IPS-NIHi7 (cell line): ENCODE measurements at regions not wholly inside any gene's neighbourhood (a gene's known extent, or its start where the extent isn't known, plus 50 kb on each side); places are given as distances from the start of the nearest gene placed in this dataset.
A peak's percentile ranks its signal among the peaks of the same experiment; 100 is the strongest.

Experiments
- DNase-seq: peaks from one replicate; pipeline ENCODE4 v3.0.0; 2012; ENCODE audit warnings: mixed read lengths; ENCODE audit errors: extremely low spot score

DNA sequence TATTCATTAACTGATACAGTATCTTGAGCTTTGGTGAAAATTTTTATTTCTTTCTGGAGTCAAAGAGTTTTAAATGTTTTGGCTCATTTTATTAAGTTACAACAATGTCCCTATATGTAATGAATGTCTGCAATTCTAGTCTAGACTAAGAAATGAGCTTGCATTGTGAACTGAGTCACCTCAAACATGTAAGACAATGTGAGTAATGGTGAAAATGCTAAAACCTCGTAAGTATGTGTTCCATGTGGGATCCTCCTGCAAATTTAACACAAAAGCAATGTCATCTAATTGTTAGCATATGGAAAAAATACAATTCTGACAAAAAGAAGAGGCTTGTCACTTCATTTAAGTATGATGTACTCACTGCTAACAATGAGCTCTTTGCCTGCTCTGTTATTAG lies 480.5 kb upstream of the FSTL5 start:
- no peak for DNase-seq

DNA sequence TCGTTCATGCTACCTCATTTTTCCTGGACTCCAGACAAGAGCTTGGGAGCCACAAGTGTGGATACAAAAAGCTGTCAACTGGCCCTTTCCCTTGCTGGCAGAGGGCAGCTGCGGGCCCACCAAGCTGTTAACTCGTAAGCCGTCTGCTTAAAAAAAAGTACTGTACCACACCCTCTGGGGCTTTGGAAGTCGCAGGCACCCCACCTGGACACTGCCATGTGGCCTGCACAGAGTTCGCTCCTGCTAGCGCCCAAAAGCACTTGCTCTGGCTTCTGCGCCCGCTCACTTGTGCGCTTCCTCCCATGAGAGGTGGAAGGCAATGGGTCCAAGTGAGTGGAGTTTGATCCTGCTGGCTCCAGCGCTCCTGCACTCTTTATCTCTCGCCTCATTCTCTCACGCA lies 476.4 kb upstream of the FSTL5 start:
- no peak for DNase-seq

DNA sequence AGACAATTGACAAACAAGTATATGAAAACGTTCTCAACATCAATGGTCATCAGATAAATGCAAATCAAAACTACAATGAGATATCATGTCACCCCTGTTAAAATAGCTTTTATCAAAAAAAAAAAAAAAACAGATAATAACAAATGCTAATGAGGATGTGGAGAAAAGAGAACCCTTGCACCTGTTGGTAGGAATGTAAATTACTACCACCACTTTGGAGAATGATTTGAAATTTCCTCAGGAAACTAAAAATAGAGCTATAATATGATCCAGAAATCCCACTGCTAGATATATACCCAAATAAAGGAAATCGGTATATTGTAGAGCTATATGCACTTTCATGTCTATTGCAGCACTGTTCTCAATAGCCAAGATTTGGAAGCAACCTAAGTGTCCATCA lies 470.6 kb upstream of the FSTL5 start:
- no peak for DNase-seq

DNA sequence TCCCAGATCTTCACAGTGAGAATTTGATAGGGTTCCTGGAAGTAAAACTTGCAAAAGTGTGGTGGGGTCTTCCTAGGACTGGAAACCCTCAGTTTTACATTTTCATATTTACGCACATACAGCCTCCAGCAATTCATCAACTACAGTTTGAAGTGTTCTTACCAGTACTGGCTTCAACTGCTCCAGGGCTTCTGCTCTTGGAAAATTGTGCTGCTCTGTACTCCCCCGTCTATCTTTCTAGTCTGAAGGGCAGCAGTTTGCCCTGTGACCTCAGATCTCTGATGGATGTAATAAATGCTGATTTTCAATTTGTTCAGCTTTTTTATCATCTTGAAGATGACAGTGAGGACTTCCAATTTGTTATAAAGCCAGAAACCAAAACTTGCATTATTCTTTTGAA lies 458.9 kb upstream of the FSTL5 start:
- no peak for DNase-seq

DNA sequence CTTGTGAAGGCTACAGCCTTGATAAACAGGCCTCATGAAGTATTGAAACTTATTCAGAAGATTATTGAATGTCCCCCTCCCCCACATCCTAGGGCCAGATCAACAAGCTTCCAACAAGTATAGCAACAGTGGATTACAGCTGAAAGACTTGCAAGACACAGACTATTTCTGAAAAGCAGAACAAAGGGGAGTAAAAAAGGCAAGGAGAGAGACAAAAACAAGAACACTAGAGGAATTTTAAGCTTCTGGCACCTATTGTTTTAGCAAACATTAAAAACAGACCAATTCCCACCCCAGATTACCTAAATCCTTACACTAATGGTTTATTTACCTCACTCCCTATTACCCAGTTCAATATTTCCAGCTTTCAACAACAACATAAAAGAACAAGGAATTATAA lies 446.3 kb upstream of the FSTL5 start:
- DNase-seq = no peak

DNA sequence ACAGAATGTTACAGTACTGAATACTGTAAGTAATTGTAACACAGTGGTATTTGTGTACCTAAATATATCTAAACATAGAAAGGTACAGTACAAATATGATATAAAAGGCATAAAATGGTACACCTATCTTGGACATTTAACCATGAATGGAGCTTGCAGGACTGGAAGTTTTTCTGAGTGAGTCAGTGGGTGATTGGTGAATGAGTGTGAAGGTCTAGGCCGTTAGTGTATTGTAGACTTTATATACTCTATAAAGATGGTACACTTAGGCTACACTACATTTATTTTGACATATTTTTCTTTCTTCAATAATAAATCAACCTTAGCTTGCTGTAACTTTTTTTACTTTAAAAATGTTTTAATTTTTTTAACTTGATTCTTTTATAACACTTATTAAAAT lies 422.5 kb upstream of the FSTL5 start:
- no peak for DNase-seq

DNA sequence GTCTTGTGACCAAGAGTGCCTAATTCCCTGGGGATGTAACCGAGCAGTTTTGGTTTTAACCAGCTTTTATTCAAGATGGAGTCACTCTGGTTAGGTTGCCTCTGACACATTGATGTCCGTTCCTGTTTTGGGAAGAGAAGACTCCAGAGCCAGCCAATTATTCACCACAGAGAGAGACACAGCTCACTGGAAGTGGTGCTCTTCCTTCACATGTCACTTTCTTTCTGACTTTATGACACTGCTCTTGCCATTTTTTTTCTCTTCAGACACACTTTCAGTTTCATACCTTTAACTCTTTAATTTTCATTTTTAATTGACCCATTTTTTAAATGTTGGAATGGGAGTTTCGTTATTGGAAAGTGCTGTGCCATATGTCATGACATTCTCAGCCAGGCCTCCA lies 418.4 kb upstream of the FSTL5 start:
- no peak for DNase-seq

DNA sequence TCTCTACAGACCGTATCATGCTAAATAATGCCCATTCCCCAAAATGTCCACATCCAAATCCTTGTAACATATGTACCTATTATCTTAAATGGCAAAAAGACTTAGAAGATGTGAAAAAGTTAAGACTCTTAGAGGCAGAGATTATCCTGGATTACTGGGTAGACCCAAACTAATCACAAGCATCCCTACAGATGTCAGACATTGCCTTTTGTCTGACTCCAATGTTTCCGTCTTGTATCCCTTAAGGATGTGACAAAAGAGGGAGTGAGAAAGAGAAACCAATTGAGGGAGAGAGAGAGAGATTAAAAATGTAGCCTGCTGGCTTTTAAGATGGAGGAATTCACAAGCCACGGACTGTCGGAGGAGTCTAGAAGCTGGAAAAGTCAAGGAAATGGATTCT lies 401.9 kb upstream of the FSTL5 start:
- no peak for DNase-seq

DNA sequence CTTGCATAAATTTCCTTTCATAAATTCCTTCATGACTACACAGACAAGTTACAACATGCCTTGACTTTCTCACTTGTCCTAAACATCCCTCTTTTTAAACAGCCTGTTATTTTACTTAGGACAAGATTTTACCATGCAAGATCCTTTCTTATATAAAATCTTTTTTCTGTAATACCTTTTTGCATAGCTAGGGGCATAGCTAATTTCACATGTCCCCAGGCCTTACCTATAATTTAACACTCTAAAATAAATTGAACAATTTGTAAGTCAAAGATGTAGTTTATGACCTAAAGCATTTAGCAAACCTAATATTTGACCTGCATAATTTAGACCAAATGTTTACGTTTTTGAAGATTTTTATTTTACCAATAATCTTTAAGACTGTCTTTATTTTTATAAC lies 396.3 kb upstream of the FSTL5 start:
- no peak for DNase-seq

DNA sequence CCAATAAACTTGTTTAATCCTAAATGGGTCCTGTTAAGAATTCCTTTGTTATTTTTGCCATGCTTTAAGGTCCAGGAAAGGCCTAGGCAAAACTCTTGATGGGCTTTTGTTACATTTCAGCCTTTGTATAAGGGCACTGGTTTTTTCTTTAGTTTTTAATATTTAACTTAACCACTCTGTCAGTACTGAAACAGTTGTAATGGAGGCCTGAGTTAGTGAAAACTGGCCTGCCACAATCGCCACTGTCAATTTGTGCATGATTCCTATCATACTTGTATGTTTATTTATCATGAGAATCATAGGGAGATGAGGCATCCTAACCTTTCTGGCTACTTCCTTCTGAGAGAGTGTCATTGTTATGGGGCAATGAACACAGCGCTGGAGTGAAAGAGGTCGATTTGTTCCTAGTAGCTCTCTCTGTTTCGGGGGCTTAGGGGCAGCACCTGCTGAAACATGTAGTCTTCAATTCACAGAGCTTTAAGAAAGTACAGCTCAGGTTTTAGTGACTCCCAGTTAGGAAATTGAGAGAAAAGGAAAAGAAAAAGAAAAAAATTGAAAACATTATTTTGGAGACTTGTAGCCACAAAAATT lies 393.8 kb upstream of the FSTL5 start:
- no peak for DNase-seq

DNA sequence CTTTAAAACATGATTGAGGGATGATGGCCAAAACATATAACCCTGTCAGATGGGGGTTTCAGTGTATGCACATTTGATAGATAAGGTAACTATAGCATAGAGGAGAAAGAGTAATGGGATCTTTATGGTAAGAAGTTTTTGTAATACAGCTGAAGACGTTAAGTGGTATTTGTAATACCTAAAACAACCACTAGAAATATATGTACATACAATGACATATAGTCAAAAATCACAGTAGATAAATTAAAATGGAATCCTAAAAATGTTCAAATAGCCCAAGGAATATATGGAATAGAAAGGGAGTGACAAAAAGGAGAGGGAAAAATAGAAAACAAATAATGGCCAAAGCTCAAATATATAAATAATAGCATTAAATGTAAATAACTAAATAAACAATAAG lies 371.3 kb upstream of the FSTL5 start:
- DNase-seq = no peak

DNA sequence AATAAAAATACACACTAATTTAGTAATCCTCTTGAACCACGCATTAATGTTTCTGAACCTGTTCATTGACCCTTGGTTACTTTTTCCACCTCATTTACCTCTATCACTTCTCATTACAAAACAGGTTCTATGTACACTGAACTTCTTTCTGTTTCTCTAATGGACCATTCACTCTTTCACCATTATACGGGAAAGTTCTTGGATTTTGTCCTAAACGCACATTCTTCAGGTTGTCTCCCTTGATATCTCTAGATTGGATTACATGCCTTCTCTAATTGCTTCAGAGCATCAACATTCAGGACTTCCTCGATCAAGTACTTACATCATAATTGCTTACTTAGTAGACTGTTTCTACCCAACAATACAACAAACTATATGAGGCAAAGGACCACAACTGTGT lies 359.4 kb upstream of the FSTL5 start:
- no peak for DNase-seq

DNA sequence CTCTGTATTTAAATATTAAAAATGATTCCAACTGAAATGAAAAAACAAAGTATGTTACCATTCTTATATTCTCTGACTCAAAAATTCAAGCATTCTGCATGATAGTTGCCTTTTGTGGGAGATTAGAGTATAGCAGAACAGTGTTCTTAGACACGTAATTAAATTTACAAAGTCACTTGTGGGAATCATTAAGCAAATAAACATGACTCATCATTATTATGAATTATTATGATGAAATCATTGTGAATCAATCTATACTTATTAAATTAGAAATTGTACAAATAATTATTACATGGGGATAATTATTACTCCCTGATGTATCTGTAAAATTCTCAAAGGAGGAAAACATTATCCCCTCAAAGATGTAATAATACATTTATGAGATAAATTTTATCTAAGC lies 358.9 kb upstream of the FSTL5 start:
- DNase-seq = no peak

DNA sequence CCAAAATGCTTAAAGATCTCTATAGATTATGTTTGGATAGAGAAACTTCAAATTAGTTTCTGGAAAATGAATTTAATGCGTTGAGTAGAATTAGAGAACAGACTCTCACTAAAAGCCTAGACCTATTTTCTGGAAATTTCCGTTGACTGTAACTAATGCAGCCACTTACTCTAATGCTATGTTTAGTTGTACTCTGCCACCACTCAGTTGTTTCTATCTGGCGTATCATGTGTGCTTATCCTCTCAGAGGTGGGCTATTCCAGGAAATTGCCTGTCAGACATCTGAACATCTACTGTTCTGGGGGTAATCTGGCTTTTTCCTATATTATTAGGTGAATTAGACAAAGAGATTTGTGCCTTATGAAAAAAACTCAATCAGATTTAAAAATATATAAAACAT lies 347.1 kb upstream of the FSTL5 start:
- DNase-seq = no peak

DNA sequence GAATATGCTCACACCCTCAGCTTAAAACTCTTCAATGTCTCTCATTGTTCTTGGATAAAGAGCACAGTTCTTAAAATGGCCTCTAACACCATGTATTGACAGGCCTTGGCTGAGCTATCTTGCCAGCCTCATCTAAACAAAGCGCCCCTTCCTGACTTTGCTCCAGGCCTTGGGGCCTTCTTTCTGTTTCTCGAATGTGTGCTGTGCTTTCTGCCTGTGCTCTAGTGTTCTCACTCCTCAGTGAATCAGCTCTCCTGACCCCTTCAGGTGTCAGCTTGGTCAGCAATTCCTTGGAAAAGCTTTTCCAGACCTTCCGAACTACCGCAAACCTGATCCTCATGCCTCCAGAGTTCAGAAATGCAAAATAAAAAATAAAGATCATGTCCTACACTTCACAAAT lies 346.3 kb upstream of the FSTL5 start:
- peak; percentile 17 for DNase-seq

DNA sequence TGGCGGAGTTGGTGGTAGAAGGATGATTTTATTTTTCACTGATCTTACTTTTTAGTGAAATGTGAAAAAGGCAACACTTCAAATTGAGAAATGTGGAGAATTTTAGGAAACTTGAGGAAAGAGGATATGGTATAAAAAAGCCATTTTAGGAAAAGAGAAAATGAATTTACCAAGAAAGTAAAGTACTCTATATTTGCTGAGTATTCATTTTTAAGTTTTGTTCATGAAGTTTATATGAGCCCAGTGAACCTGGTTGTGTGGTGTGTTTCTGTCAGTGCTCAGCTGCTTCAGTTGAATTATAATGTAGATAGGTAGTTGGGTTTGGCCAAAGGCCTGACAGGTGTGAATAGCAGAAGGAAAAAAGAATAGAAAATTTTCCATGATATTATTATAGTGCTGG lies 345.5 kb upstream of the FSTL5 start:
- DNase-seq = no peak

DNA sequence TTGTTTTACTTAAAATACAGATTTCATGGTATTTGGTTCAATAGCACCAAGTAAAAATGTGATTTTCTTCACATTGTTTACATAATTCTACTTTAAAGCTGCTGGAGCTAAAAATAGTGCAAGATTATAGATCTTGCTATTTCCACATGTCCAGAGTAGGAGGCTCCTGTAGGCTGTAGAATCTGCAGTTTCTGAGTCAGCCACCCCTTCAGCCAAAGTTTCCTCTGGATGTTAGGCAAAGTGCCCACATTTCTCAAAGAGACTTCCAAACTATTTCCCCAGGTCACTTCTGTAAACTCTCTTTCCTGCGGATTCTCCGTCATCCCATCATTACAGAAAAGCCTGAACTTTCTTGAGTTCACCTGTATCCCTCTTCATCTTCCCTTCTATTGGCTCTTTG lies 342.5 kb upstream of the FSTL5 start:
- DNase-seq = no peak

DNA sequence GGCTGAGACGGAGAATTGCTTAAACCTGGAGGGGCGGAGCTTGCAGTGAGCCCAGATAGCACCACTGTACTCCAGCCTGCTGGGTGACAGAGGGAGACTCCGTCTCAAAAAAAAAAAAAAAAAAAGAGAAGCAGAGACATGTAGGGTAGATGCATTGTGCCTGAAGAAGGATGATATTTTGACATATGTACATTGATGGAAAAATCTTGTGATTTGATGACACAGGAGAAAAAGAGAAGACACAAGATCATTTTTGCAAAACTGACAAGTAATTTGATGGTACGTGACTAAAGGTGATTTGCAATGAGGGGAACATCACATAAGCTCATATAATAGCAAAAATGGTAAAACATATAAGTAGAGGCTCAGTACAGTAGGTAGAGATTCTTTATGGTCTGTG lies 340.1 kb upstream of the FSTL5 start:
- DNase-seq = no peak

DNA sequence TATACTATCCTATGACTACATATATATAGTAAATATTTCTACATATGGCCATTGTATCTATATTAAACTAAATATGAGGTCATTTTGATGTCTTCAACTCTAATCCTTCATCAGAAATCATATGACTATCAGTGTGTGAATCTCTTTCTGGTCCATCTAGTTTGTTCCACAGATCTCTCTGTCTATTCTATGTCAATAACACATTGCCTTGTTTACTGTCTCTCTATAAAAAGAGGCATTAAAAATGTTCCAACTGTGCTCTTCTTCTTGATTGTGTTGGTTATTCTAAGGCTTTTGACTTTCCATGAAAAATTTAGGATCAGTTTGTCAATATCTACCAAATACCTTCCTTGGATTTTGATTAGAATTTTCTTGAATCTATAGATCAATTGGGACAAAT lies 338.3 kb upstream of the FSTL5 start:
- DNase-seq = no peak

DNA sequence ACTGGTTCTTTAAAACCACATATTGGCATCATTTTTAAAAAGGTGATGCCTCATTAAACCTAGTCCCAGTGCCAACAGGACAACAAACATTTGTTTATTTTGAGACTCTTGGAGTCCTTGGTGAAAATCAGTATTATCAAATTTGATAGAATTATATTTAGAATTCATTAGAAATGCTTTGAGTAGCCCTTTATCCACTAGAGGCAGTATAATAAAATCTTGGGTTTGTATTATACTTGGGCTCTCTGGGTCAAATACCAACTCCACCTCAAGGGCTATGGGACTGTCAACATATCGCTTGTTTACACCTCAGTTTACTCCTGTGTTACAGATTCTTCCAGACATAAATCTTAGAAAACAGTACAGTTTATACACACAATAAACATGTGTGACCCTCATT lies 335.7 kb upstream of the FSTL5 start:
- DNase-seq = no peak

DNA sequence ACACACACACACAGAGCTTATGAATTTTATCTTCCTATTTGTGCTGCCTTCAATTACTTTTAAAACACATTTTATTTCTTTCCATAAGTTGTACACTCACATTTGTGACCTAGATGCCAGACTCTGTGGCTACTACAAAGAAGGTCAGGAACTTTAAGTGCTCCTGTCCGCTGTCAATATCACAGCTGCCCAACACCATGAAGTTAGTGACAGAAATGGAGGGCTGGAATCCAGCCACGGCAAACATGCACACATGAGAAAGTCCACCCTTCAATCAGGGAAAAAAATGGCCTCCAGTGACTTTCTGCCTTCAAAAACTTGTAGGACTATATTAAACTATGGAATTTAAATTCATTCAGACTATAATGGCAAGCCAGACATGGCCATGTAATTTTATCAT lies 334.4 kb upstream of the FSTL5 start:
- DNase-seq = no peak

DNA sequence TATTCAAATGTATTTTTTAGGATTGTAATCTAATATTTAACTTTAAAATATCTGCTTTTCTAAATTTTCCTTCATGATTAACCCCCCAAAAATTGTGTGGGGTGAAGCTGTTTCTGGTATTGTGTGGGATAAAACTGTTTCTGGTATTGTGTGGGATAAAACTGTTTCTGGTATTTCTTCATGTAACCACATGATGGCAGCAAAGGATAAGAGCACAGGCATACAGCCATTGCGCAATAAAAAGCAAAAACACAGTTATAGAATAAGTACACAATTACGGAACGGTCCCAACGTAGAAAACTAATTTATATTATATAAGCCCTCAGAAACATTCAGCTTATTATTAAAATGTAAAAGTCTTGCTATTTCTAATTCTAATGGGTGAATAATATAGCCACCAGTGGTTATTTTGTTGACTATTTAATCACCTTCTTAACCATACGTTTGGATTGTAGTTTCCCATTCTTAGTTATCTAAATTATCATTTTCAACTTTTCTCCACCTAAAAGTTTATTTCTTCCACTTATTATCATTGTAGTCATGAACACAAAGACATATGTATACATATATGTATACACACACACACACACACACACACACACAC lies 333.9 kb upstream of the FSTL5 start:
- peak; percentile 26 for DNase-seq

DNA sequence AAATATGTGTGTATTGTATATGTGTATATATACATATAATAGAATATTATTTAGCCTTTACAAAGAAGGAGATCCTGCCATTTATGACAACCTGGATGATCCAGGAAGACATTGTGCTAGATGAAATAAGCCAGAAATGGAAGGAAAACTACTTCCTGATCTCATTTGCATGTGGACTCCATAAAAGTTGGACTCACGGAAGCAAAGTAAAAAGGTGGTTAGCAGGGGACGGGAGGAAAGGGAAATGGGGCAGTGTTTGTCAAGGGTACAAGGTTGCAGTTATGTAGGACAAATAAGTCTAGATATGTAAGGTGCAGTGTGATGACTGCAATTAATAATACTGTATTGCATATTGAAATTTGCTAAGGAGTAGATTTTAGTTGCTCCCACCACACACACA lies 331.1 kb upstream of the FSTL5 start:
- DNase-seq = no peak

DNA sequence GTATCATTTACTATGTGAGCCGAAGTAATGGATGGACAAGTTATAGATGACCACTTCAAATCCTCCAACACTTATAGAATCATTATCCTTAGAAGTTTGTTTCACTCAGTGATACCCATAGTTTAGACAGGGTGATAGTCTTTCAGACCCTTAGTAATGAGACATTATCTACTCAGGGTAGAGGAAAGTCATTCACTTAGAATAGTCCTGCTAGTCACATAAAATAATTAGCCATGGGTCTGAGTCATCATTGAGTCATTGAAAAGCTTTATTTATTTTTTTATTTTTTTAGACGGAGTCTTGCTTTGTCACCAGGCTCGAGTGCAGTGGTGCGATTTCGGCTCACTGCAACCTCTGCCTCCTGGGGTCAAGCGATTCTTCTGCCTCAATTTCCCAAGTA lies 321.7 kb upstream of the FSTL5 start:
- no peak for DNase-seq
